HG02571 (cell line): ENCODE measurements at regions not wholly inside any gene's neighbourhood (a gene's known extent, or its start where the extent isn't known, plus 50 kb on each side); places are given as distances from the start of the nearest gene placed in this dataset.

Experiments
- ATAC-seq: cut with Tn5 transposase; IDR thresholded peaks from one replicate; pipeline ENCODE4 v1.9.1; 2021; ENCODE audit warnings: mild to moderate bottlenecking, moderate library complexity; ENCODE audit not compliant: unreplicated experiment

DNA sequence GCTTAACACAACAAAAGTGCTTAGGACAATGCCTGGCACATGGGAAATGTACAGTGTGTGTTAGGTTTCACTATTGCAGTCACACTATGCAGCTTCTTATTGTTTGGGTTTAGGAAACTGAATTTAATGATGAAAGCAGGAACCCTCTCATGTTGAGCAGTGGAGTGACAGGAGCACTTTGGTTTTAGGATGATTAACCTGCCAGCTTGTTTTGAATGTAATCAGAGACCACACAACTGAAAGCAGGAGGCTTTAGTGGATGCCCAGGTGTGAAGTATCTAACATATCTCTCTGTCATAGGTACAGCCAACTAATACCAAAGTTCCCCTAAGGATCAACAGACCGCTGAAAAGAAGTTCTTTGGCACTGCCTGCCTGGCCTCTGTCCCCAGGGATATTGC lies 406.9 kb upstream of the USP24 start:
- no peak for ATAC-seq

DNA sequence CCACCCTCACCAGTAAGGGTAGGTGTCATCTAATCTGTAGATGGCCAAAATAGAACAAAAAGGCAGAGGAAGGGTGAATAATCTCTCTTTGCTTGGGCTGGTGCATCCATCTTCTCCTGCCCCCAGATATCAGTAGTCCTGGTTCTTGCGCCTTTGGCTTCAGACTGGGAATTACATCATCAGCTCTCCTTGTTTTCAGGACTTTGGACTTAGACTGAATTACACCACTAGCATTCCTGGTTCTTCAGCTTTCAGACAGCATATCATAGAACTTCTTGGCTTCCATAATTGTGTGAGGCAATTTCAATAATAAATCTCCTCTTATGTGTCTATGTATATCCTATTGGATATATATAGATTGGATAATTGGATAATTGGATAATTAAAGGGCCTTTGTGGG lies 403.0 kb upstream of the USP24 start:
- ATAC-seq, result no peak

DNA sequence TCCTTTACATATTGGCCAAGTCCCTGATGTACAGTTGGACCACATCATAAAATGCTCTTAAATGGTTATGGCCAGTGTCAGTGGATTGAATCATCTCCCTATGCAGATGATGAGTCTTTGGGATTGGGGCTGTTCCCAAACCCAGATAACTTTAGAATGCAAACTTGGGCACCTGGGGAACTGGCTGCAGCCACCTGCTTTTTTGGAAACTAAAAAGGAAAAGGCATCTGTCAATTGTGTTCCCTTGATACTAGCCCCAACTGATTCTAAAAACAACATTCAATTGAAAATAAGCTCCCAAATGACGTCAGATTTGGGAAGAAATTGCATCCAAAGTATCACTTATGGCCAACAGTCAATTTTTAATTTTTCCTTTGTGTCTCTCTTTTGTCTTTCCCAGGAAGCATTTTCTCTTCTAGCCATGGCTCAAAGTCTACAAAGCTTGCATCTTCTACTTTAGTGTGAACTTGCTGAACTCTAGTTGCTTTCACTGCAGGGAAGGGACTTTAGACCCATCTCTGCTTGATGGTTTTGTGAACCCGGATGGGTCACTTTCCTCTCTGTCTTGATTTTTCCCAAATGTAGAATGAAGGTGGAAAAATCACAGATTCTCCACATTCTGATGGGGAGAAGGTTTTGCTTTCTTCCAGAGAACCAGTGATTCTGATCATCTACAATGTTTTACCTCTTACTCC lies 402.3 kb upstream of the USP24 start:
- no peak for ATAC-seq

DNA sequence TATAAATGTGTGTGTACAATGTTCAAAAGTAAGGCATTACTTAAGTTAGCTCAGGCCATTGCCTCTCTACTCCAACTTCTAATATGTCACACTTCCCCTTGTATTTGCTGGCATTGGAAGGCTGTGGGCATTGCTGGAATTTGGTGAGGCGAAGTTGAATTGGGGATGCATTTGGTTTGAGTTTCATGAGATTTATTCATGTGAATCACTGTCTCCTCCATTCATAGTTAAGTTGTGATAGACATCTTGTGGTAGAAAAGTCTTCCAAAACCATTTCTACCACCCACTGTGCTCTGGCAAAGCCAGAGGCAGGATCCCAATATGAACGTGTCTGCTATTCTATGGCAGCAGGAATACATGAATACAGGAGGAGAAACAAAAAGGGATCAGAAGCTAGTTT lies 397.8 kb upstream of the USP24 start:
- no peak for ATAC-seq

DNA sequence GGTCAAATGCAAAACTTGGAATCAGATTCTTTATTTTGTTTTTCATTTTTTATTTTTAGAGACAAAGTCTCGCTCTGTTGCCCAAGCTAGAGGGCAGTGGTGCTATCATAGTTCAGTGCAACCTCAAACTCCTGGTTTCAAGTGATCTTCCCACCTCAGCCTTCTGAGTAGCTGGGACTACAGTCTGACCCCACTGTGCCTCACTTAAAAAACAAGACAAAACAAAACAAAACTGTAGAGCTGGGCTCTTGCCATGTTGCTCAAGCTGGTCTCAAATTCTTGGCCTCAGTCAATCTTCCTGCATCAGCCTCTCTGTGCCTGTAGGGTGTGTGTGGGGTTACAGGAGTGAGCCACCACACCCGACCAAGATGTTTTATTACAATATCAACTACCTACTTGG lies 396.0 kb upstream of the USP24 start:
- no peak for ATAC-seq

DNA sequence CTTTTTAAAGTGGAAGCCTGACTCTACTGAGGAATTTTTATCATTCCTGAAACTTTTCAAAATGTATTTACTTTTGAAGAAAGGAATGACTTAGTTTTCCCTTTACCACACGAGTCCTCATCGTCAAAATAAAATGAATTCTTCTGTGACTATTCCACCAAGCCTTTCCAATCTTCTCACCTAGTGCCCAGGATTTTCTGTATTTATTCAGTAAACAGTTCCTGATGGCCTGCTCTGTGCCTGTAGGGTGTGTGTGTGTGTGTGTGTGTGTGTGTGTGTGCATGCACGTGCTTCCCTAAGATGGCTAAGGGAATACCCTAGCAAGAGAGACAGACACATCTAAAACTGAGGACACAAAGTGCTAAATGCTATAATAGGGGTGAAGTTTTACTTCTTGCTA lies 395.0 kb upstream of the USP24 start:
- no peak for ATAC-seq

DNA sequence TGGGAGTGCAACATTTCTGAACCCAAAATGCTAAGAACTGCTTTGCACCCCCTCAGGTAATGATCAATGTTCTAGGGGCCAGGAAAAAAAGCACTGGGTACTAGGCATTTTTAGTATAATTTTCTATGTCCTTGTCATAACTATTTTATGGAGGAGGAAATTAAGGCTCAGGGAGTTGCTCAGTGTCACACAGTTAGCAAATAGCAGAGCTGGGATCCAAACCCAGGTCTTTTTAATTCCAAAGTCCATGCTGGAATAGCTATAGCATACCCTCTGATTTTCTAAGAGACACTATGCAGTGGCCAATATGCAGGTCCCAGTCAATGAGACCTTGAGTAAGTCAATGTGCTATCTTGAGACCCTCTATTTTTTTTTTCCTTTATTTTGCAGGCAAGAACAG lies 394.5 kb upstream of the USP24 start:
- ATAC-seq, result no peak

DNA sequence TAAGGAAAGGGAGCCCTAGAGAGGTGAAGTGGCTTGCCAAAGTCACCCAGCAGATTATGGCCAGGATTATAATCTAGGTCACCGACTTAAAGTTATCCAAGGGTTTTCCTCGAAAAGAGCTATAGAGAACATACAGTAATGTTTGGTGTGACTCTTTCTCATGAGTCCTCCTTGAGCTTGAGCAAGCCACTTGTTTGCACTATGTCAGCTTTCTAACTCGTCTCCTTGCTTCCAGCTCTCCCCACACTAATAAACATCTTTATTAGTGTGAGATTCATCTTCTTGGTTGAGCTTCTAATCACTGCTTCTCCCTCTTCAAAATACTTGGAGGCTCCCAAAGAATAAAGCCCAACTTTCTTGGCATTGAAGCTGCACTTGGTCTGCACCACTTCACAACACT lies 390.0 kb upstream of the USP24 start:
- no peak for ATAC-seq

DNA sequence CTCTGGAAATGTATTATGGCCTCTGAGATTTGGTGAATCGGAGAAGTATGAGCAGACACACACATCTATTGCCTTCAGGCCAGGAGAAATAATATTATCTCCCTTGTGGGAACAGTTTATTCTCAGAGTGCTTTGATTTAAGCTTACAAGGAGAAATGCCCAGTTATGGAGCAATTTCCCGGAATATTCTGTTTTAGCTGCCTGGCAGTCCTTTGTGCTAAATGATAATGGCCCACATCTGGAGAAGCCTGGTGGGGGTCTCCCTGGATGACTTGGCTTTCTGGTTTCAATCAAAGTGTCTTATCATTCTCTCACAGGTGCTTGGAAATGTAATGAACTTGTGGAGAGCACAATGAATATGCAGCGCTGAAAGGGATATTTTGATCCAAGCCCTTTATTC lies 389.6 kb upstream of the USP24 start:
- no peak for ATAC-seq

DNA sequence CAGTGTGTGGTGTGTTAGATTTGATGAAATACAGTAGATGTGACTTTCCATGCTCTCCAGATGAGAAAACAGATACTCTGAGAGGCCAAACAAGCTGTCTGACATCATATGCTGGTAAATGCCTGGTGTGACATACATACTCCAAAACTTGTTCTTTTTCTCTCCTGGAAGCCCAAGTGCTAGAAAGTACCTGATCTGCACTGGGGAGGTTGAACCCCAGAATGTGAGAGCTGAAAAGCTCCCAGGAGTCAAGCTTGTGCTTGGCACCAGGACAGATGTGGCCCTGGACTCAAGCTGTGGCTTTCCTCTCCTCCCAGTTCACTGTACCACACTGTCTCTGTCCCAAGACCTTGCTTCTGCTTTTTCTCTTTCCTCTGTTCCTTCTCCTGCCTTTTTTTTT lies 389.0 kb upstream of the USP24 start:
- no peak for ATAC-seq

DNA sequence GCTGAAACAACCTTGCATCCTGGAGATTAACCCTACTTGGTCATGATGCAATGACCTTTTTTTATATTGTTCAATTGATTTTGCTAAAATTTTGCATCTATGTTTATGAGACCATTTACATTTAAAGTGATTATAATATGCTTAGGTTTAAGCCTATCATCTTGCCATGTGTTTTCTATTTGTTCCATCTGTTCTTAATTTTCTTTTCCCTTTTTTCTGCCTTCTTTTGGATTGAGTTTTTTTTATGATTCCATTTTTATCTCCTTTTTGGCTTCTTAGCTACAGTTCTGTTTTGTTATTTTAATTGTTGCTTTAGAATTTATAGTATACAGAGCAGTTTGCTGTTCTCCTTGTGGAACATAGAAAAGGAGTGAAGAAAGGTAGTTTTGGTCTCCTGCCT lies 385.1 kb upstream of the USP24 start:
- ATAC-seq, result no peak

DNA sequence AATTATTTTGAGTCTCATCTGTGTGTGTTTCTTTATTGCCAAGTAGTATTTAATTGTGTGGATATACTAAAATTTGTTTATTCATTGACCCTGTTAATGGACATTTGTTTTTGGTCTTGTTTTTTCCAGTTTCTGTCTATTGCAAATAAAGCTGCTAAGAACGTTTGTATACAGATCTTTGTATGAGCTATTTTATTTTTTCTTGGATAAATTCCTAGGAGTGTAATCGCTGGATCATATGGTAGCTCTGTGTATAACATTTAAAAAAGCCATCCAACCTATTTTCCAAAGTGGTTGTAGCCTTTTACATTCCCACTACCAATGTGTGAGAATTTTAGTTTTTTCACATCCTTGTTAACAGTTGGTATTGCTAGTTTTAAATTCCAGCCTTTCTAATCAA lies 382.7 kb upstream of the USP24 start:
- ATAC-seq, result no peak

DNA sequence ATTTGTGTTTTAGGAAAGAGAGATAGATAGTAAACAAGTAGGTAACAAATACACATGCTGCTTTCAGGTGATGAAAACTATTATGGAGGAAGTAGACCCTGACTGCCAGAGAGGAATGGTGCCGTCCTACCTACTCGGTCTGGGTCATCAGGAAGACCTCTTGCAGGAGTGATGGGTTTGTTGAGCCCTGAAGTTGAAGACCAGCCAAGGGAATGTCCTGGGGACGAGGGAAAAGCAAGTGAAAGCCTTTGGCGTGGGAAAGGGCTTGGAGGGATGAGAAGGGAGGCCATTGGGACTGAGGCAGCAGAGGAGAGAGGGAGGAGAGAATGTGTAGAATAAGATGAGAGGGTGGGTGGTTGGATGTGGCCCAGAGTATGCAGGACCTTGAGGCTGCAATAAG lies 379.5 kb upstream of the USP24 start:
- ATAC-seq, result no peak

DNA sequence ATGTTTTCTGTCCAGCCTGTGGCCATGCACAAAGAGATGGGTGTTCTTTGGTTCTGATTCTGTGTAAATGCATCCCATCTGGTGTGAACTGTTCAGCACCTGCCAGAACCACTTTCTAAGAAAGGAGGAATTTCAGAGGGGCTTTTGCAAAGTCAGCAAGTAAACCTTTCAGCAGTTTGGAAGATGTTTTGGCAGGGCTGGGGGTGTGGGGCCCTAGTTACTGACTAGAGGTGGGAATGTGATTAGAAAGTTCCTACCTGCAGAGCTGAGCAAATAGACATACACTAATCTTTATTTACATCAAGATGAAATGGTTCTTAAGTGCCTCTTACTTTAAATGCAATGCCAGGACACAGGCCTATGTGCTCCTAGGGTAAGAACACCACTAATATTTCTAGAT lies 378.1 kb upstream of the USP24 start:
- ATAC-seq, result no peak

DNA sequence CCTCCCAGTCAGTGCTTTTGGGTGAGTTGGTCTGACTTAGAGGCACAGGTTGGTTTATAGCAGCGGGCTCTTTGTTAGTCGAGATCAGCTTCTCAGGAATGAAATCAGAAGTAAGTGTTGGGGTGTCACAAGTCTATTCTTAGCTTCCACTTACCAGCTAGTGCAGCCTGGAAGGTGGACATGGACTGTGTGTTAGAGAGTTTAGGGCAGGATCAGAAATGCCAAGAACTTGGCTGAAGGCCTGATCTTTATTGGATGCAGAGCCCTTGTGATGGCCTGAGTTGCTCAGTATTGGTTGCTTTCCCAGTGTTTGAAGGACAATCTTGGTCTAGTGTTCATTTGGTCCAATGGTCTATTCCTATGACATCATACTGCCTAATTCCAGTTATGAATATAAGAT lies 377.0 kb upstream of the USP24 start:
- no peak for ATAC-seq

DNA sequence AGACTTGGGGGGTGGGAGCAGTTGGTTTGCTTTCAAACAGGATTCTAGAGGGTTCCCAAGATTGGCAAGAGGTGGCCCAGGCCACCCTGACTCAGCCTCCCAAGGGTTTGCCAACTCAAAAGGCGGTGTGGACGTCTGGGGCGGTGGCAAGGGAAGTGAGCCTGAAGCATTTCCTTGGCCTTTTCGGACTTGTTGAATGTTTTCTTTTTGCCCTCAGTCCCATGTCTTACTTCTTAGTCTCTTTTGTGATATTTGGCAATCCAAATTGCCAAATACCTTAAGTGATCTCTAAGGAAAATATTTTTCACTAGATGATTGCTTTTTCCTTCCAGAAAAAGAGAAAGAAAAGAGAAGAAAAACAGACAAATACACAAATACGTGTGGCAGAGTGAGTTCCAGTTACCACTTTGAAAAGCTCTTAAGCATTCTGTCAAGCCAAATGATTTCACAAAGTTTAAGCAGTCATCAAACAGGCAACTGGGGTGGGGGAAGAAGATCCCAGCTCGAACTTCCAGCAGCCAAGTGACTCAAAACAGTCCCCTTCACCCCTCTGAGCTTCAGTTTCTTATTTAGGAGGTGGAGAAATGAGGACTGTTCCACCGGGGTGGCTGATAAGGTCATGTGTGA lies 374.6 kb upstream of the USP24 start:
- no peak for ATAC-seq

DNA sequence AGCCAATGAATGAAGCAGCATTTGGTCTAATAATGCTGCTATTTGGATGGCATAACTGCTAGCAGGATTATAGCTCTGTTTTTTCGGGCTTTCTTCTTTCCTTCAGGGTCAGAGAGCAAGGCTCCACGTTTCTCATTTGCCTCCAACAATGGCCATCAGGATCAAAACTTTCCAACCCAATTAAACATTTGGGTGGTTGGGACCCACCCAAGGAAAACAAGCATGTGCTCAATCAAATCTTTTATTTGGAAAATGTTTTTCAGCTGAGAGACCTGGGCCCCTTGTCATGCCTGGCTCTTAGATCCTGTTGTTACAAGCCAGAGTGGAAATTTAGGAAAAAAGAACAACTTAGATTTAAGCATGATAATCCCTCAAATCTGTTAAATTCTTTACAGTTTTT lies 373.1 kb upstream of the USP24 start:
- no peak for ATAC-seq

DNA sequence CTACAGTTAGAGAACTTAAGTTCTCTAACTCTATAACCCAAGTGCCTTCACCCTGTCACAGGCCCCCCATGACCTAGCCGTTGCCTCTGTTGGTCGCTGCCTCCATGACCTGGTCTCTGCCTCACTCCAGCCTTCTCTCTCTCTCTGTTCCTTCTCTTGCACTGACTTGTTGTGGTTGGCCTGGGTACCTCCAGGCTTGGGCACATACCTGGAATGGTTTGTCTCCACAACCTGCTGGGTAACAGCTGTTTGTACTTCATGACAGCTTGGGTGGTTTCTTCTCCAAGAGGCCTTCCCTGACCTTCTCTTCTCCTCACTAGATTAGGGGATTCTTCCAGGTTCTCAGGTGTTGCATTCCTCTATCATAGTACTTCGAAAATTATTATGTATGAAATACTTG lies 371.6 kb upstream of the USP24 start:
- no peak for ATAC-seq

DNA sequence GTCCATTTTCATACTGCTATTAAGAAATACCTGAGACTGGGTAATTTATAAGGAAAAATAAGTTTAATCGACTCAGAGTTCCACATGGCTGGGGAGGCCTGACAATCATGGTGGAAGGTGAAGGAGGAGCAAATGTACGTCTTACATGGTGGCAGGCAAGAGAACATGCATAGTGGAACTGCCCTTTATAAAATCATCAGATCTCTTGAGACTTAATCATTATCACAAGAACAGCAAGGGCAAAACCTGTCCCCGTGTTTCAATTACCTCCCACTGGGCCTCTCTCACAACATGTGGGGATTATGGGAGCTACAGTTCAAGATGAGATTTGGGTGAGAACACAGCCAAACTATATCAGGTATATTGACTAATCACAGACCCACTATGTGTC lies 370.2 kb upstream of the USP24 start:
- ATAC-seq, result no peak

DNA sequence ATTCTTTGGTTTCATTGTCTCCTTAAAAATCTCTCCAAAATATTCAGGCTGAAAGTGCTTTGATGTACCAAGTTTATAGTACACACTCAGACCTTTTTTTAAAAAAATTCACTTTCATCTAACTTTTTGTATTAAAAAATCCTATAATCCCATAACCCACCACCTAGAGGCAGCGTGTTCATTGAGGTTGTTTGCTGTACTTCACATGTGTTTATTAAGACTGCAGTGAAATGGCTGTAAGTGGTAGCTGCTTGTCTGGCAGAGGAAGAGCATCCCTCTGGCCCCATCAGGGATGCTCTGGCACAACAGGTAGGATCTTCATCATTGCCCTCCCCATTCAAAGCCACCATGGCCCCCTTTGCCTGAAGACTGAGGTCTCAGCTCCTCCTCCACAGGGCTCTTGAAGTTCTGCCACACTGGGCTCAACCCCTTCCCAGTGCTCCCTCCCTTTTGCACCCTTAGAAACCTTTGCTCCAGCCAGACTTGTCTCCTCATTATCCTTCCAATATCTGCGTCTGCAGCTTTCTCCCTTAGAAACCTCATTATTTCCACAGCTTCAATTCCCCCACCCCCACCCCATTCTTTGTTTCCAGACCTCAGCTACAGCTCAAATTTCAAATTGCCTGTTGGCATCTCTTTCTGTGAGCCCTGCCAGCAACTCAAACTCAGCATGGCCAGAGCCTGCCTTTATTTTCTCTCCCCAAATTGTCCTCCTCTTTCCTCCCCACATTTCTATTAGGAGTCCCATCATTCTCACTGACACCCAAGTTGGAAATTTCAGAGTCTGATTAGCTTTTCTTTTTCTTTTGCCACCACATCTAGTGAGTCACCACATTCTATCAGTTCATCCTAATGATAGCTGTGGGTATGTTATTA lies 369.6 kb upstream of the USP24 start:
- no peak for ATAC-seq

DNA sequence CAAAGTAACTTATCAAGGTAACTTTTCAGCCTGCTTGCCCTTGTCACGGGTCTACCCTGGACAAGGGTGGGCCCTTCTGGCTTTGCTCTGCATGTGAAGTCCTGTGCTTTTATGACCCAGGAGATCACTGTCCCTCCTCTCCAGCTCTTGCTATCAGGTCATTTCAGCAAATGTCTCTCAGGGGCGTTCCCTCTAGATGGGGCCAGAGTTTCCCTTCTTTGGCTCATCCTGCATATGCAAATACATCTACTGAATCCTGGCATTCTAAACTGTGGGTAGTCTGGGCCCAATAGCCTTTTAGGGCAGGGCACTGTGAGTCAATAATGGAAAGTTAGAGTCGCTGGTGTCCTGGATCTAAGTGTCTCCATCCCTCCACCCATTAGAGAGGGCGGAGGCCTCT lies 366.9 kb upstream of the USP24 start:
- ATAC-seq, result no peak

DNA sequence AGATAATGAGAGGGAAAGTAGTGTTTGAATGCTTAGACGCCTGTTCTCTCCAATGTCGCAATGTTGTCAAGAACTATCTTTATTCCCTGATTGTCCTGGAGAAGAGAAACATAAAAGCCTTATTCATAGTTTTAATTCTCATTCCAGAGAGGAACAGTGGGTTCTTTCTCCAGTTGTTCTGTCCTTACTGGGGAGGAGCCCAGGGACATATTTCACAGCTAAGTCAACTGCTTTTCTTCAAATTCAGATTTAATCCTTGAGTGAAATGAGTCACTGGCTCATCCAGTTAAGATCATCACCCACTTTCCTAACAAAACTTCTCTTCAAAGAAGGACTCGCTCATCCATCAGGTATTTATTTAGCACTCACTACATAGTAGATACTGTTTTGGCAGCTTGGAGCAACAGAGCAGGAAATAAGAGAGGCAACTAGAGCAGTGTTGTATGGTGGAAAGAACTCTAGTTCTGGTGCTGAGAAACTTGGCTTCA lies 365.7 kb upstream of the USP24 start:
- no peak for ATAC-seq
